Tibial artery (tissue), 4 donors: ENCODE measurements at regions not wholly inside any gene's neighbourhood (a gene's known extent, or its start where the extent isn't known, plus 50 kb on each side); places are given as distances from the start of the nearest gene placed in this dataset.

Experiments
- DNase-seq, 2 donors: peaks; one replicate each; pipeline ENCODE4 v3.0.0-alpha.2; 2019
- H3K27ac ChIP-seq, 2 donors: fragments of 200-600 bp; sonication (generic) in 1 of 2; 1 replicate in 1 of 2; 2 replicates in 1 of 2; pipeline ENCODE4 v1.5.1; 2018 to 2019; ENCODE audit warnings: mild to moderate bottlenecking in 1 of 2
- H3K27me3 ChIP-seq, 2 donors: fragments of 200-600 bp; sonication (generic) in 1 of 2; one replicate each; pipeline versions ENCODE4 v1.5.1 to v1.6.0; 2016 to 2019
- H3K36me3 ChIP-seq, 3 donors: fragments of 200-600 bp; sonication (generic) in 2 of 3; one replicate each; pipeline ENCODE4 v1.5.1; 2016 to 2019; ENCODE audit warnings: mild to moderate bottlenecking in 2 of 3
- H3K4me1 ChIP-seq, 4 donors: fragments of 200-600 bp; sonication (generic) in 2 of 4; 1 replicate in 3 of 4; 2 replicates in 1 of 4; pipeline ENCODE4 v1.5.1; 2016 to 2019
- H3K4me3 ChIP-seq, 2 donors: fragments of 200-600 bp; sonication (generic) in 1 of 2; 1 replicate in 1 of 2; 2 replicates in 1 of 2; pipeline ENCODE4 v1.5.1; 2018 to 2019; ENCODE audit warnings: mild to moderate bottlenecking in 2 of 2
- H3K9me3 ChIP-seq, 3 donors: fragments of 200-600 bp; sonication (generic) in 1 of 3; one replicate each; pipeline ENCODE4 v1.5.1; 2016 to 2019
- CTCF ChIP-seq, 2 experiments: fragments of 200-600 bp in 1 of 2; fragments of 450-650 bp in 1 of 2; IDR thresholded peaks; one replicate each; pipeline ENCODE4 v1.5.1; 2017 to 2019; ENCODE audit warnings: antibody characterized with exemption in 2 of 2, mild to moderate bottlenecking in 1 of 2, moderate library complexity in 1 of 2
- intact Hi-C: fragments of 100-400 bp; cut with DNase I; formaldehyde crosslinking; loops from one replicate; pipeline ENCODE4 v1.15.0; 2023; ENCODE audit warnings: low total_unique reads

DNA sequence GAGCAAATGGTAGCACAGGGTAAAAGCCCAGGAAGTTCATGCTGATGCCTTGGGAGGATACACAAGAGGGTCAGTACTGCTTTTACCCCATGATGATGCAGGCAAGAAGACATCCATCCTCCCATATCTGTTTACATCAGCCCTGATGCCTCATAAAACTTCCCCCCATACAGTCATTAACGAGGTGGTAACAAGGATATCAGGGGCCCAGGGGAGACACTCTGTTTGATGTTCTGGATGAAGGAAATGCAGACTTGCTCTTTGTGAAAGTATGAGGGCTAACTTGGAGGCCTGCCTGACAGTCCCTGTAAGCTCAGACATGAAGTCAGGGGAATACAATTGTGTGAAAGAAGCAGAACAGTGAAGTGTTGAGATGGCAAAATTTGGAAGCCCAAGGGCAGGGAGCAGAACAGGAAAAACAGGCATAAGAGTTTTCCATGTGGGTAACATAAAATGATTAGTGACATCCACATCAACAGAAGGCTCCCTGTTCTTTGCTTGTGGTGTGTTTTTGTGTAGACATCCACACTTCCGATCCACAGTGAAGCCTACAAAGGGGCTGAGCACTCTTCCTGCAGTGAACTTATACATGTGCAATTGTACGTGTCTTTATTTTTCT lies 813.4 kb downstream of the MAFB start:
- DNase-seq = no peak
- no peak for TF ChIP-seq CTCF (IDR thresholded peaks at IDR 0.05)
- H3K9me3 ChIP-seq = no peaks in the 10 kb centered on the region
- intact Hi-C loops = no loop called here
- H3K27me3 ChIP-seq = peaks cover 0 to 6% of the 10 kb centered on the region in 2 donors
- no peak overlapping the region for H3K27ac ChIP-seq
- no peaks in the 10 kb centered on the region for H3K4me1 ChIP-seq
- H3K4me3 ChIP-seq = no peak overlapping the region
- H3K36me3 ChIP-seq = no peaks in the 10 kb centered on the region

DNA sequence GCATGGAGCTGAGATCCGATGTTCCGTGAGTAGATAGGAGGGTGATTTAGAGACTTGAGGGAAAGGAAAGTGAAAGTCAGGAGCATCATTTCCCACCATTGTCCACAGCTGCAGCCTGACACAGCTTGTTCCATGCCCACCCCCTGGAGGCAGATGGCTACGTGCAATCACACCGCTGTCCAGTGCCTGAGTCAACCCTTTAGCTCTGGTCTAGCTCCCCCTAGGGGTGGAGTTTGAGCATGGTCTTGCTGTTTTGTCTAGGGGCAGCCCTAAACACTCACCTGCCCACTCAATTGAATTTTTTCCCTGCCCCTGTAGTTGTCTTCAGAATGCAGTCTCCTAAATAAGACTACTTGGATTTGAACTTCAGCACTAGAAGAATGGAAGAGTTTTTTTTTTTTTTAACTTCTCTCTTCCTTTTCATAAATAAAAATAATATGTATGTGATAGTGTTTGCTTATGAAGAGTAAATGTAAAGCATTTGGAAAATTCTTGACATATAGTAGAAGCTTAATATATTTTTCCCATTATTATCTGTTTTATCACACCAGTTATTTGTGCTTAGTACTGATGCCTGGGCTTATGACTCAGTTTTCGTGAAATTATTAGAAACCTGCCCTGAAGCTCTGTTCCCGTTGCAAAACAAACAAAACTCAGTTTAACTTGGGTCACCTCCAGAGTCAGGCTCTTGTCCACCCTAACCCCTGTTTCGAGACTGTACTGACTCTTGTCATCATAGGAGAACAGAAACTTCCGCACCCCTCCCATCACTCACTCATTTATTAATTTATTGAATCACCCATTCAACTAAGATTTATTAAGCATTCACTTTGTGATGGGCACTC lies 814.8 kb downstream of the MAFB start:
- Histone ChIP-seq H3K27ac (no peak overlapping the region), H3K9me3 (no peaks in the 10 kb centered on the region), H3K27me3 (peaks cover 0 to 6% of the 10 kb centered on the region in 2 donors), H3K4me3 (no peak overlapping the region), H3K36me3 (no peaks in the 10 kb centered on the region), H3K4me1 (no peaks in the 10 kb centered on the region)
- DNase-seq = peak; percentile 73 to 81
- TF ChIP-seq CTCF (IDR thresholded peaks at IDR 0.05) = peak; percentile 45 to 48
- intact Hi-C loops = no loop called here

GRCh38 chr20:39873286-39873685 lies 815.8 kb downstream of the MAFB start:
- Histone ChIP-seq H3K4me3 (no peak overlapping the region), H3K27me3 (peaks cover 0 to 6% of the 10 kb centered on the region in 2 donors), H3K36me3 (no peaks in the 10 kb centered on the region), H3K27ac (no peak overlapping the region), H3K9me3 (no peaks in the 10 kb centered on the region), H3K4me1 (no peaks in the 10 kb centered on the region)
- no peak for TF ChIP-seq CTCF (IDR thresholded peaks at IDR 0.05)
- no peak for DNase-seq
- intact Hi-C loops = no loop called here

- no peak for DNase-seq
- no peaks in the 10 kb centered on the region for H3K4me1 ChIP-seq
- intact Hi-C loops = no loop called here
- H3K36me3 ChIP-seq = no peaks in the 10 kb centered on the region
- TF ChIP-seq CTCF (IDR thresholded peaks at IDR 0.05) = no peak
- H3K27ac ChIP-seq = no peak overlapping the region
- H3K9me3 ChIP-seq = no peaks in the 10 kb centered on the region
- no peak overlapping the region for H3K4me3 ChIP-seq
- peaks cover 0 to 6% of the 10 kb centered on the region in 2 donors for H3K27me3 ChIP-seq
Observed at GRCh38 chr20:39871013-39871412, 818.0 kb downstream of the MAFB start.

DNA sequence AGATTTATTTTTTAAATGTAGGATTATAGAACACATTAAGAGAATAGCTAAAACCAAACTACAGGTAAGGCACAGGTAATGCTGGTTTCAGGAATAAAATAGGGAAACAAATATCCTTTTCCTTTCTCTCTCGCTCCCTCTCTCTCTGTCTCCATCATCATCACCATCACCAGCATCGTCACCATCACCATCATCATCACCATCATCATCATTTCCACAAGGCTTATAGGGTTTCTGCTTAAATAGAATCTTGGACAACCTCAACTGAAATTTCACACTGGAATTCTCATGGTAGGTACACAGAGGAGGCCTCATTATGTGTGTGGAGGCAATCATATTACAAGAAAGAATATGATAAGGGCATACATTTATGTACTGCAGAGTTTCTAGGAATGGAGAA lies 823.6 kb downstream of the MAFB start:
- H3K36me3 ChIP-seq = no peaks in the 10 kb centered on the region
- H3K27ac ChIP-seq = no peak overlapping the region
- no peaks in the 10 kb centered on the region for H3K9me3 ChIP-seq
- intact Hi-C loops = no loop called here
- H3K27me3 ChIP-seq = no peaks in the 10 kb centered on the region
- no peaks in the 10 kb centered on the region for H3K4me1 ChIP-seq
- no peak for DNase-seq
- no peak overlapping the region for H3K4me3 ChIP-seq
- TF ChIP-seq CTCF (IDR thresholded peaks at IDR 0.05) = no peak
